SK-N-MC (cell line): ENCODE measurements at regions not wholly inside any gene's neighbourhood (a gene's known extent, or its start where the extent isn't known, plus 50 kb on each side); places are given as distances from the start of the nearest gene placed in this dataset.

Experiments
- EZH2 ChIP-seq: fragments of 200-600 bp; sonication (generic); IDR thresholded peaks from one replicate; pipeline ENCODE4 v1.6.1; 2017; ENCODE audit warnings: antibody characterized with exemption
- FOXP2 ChIP-seq: optimal IDR thresholded peaks from 2 replicates; pipeline ENCODE3; 2011; ENCODE audit warnings: mild to moderate bottlenecking, moderate library complexity; ENCODE audit not compliant: insufficient read depth; ENCODE audit errors: extremely low read length, control extremely low read depth
- POLR2AphosphoS5 ChIP-seq: IDR thresholded peaks from 2 replicates; pipeline ENCODE4 v1.6.1; 2012; ENCODE audit warnings: mild to moderate bottlenecking, low read depth, low read length, borderline replicate concordance

- TF ChIP-seq POLR2AphosphoS5 (no peak), FOXP2 (no peak), EZH2 (no peak)
These were observed 106.2 kb upstream of the EMB start for GRCh38 chr5:50547303-50547702.
